ENCODE measurements at regions not wholly inside any gene's neighbourhood (a gene's known extent, or its start where the extent isn't known, plus 50 kb on each side); places are given as distances from the start of the nearest gene placed in this dataset.

DNA sequence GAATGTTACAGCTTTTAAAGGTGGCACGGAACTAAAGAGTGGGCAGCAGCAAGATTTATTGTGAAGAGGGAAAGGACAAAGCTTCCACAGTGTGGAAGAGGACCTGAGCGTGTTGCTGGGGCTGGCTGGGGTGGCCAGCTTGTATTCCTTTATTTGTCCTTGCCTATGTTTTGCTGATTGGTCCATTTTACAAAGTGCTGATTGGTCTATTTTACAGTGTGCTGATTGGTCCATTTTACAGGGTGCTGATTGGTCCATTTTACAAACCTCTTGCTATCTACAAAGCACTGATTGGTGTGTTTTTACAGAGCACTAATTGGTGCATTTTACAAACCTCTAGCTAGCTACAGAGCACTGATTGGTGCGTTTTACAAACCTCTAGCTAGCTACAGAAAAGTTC, 109.7 kb upstream of the DDX18 start:
- DNase-seq: no peak
- Histone ChIP-seq H3K9me3 (no peaks in the 10 kb centered on the region), H3K4me1 (no peaks in the 10 kb centered on the region), H3K27ac (no peak overlapping the region), H3K4me3 (no peak overlapping the region), H3K36me3 (no peaks in the 10 kb centered on the region), H3K27me3 (no peaks in the 10 kb centered on the region)
- TF ChIP-seq, protein P1, sequence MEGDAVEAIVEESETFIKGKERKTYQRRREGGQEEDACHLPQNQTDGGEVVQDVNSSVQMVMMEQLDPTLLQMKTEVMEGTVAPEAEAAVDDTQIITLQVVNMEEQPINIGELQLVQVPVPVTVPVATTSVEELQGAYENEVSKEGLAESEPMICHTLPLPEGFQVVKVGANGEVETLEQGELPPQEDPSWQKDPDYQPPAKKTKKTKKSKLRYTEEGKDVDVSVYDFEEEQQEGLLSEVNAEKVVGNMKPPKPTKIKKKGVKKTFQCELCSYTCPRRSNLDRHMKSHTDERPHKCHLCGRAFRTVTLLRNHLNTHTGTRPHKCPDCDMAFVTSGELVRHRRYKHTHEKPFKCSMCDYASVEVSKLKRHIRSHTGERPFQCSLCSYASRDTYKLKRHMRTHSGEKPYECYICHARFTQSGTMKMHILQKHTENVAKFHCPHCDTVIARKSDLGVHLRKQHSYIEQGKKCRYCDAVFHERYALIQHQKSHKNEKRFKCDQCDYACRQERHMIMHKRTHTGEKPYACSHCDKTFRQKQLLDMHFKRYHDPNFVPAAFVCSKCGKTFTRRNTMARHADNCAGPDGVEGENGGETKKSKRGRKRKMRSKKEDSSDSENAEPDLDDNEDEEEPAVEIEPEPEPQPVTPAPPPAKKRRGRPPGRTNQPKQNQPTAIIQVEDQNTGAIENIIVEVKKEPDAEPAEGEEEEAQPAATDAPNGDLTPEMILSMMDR (IDR thresholded peaks at IDR 0.05): no peak
- no peak for TF ChIP-seq POLR2A (IDR thresholded peaks at IDR 0.05)

DNA sequence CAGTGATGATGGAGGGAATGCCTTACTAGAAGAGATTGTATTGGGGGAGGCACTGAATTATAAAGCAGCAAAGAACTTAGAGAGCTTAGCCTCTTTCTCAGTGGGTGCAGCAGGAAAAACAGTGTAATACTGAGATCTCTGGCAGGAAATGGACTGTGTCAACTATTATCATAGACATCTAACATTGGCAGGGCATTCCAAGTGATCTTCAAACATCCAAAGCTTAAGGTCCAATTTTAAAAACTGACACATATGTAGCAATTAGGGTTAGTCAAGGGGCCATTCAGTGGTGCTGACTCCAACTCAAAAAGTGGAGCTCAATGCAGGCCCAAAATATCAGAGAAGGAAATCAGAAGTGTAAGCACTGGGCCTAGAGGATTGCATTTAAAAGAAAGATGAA, 106.6 kb upstream of the DDX18 start:
- Histone ChIP-seq H3K27me3 (no peaks in the 10 kb centered on the region), H3K4me3 (no peak overlapping the region), H3K36me3 (no peaks in the 10 kb centered on the region), H3K9me3 (no peaks in the 10 kb centered on the region), H3K4me1 (no peaks in the 10 kb centered on the region), H3K27ac (no peak overlapping the region)
- DNase-seq: no peak
- TF ChIP-seq, protein P1 (IDR thresholded peaks at IDR 0.05): no peak
- no peak for TF ChIP-seq POLR2A (IDR thresholded peaks at IDR 0.05)

DNA sequence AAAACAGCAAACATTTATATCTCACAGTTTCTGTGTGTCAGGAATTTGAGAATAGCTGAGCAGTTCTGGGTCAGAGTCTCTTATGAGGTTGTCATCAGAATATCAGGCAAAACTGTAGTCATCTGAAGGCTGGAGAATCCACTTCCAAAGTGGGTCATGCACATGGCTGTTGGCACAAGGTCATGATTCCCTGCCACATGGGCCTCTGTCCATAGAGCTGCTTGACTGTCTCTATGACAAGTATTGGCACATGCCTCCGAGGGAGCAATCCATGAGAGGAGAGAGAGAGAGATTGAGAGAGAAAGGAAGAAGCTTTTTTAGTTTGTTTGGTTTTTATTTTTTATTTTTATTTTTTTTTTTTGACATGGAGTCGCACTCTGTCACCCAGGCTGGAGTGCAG, 101.8 kb upstream of the DDX18 start:
- Histone ChIP-seq H3K27me3 (no peaks in the 10 kb centered on the region), H3K27ac (no peak overlapping the region), H3K4me1 (no peaks in the 10 kb centered on the region), H3K36me3 (no peaks in the 10 kb centered on the region), H3K4me3 (no peak overlapping the region), H3K9me3 (no peaks in the 10 kb centered on the region)
- DNase-seq: no peak
- TF ChIP-seq POLR2A (IDR thresholded peaks at IDR 0.05): no peak
- TF ChIP-seq, protein P1 (IDR thresholded peaks at IDR 0.05): no peak

DNA sequence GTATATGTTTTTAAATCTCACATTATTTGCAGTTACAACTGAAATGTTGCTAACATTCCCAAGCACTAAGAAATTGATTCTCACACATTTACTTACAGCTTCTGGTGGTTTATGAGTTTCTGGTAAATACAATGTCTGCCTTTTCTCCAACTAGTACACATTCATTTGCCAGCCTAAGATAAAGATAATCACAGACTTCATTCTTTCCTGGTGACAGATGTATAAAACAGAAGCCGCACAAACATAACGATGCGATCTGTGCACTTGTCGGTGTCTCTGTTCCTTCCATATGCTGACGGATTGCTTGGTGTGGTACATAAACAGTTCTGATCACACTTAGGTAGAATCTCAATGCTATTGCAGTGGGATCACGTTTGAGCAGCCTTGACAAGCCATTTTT, 100.4 kb upstream of the DDX18 start:
- Histone ChIP-seq H3K27me3 (no peaks in the 10 kb centered on the region), H3K27ac (no peak overlapping the region), H3K4me1 (no peaks in the 10 kb centered on the region), H3K4me3 (no peak overlapping the region), H3K9me3 (no peaks in the 10 kb centered on the region), H3K36me3 (no peaks in the 10 kb centered on the region)
- no peak for DNase-seq
- TF ChIP-seq, protein P1 (IDR thresholded peaks at IDR 0.05): no peak
- TF ChIP-seq POLR2A (IDR thresholded peaks at IDR 0.05): no peak

DNA sequence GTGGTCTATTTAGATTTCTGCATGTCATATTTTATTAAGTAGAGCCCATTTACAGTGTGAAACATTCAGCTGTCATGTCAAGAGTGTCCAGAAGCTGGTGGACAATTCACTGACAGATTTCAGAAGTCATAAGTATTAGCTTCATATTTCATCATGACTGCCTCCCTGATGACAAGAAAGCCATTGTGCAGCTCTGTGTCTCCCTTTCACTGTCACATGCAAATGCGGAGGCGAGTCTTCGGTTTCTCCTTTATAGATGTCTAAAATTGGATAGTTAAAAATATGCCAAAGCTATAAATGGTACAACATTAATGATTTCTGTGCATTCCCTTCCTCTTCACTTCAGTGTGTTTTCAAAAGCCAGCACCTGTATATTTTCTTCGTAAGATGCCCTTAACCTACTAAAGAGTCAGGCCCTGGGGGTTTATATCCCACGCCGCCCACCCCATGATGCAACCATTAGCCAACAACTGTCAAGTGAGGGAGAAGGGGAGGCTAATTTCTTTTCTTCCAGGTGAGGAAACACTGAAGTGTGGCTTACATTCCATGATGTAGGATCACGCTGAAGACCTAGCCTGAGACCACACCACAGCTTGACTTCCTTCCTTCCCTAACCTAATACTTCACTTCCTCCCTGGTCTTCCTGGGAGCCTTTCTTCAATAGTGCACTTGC, 99.6 kb upstream of the DDX18 start:
- no peak overlapping the region for H3K4me3 ChIP-seq

More for the DNA sequence above, 99.6 kb upstream of the DDX18 start:
- no peaks in the 10 kb centered on the region for H3K36me3 ChIP-seq
- H3K9me3 ChIP-seq: no peaks in the 10 kb centered on the region
- H3K27ac ChIP-seq: no peak overlapping the region
- H3K4me1 ChIP-seq: no peaks in the 10 kb centered on the region
- no peaks in the 10 kb centered on the region for H3K27me3 ChIP-seq
- DNase-seq: no peak
- no peak for TF ChIP-seq POLR2A (IDR thresholded peaks at IDR 0.05)
- TF ChIP-seq, protein P1 (IDR thresholded peaks at IDR 0.05): no peak

Measured in Peyer's patch (tissue), 4 donors.